GM23338 (cell line): ENCODE measurements at regions not wholly inside any gene's neighbourhood (a gene's known extent, or its start where the extent isn't known, plus 50 kb on each side); places are given as distances from the start of the nearest gene placed in this dataset.

Experiments
- ATAC-seq: fragments of 200-7000 bp; cut with Tn5 transposase; 3 replicates; pipeline ENCODE4 v1.9.1; 2020
- DNase-seq: peaks from one replicate; pipeline ENCODE4 v3.0.0-alpha.2; 2015; ENCODE audit warnings: low spot score
- H2AFZ ChIP-seq: fragments of 200-600 bp; sonication (generic); 2 replicates; pipeline ENCODE4 v1.8.0; 2016; ENCODE audit warnings: antibody characterized with exemption, mild to moderate bottlenecking, moderate library complexity
- H3F3A ChIP-seq: fragments of 200-600 bp; sonication (generic); replicated peaks from 2 replicates; pipeline ENCODE4 v1.8.0; 2017; ENCODE audit warnings: antibody characterized with exemption, mixed run types, low read depth
- H3K27ac ChIP-seq: fragments of 200-600 bp; sonication (generic); 2 replicates; pipeline ENCODE4 v1.6.1; 2016; ENCODE audit warnings: low read depth
- H3K27me3 ChIP-seq: fragments of 200-600 bp; sonication (generic); 2 replicates; pipeline ENCODE4 v1.8.0; 2016; ENCODE audit warnings: mild to moderate bottlenecking, mixed run types, moderate library complexity; ENCODE audit not compliant: insufficient read depth
- H3K36me3 ChIP-seq: fragments of 200-600 bp; sonication (generic); 2 replicates; pipeline ENCODE4 v1.8.0; 2016; ENCODE audit warnings: mild to moderate bottlenecking; ENCODE audit not compliant: insufficient read depth
- H3K4me1 ChIP-seq: fragments of 200-600 bp; sonication (generic); 2 replicates; pipeline ENCODE4 v1.8.0; 2016; ENCODE audit warnings: mild to moderate bottlenecking, moderate library complexity; ENCODE audit not compliant: insufficient read depth
- H3K4me2 ChIP-seq: fragments of 200-600 bp; sonication (generic); 2 replicates; pipeline ENCODE4 v1.7.1; 2017; ENCODE audit warnings: mixed run types
- H3K4me3 ChIP-seq: fragments of 200-600 bp; sonication (generic); 2 replicates; pipeline ENCODE4 v1.6.1; 2016; ENCODE audit warnings: mixed run types
- H3K79me2 ChIP-seq: fragments of 200-600 bp; sonication (generic); replicated peaks from 2 replicates; pipeline ENCODE4 v1.8.0; 2017; ENCODE audit warnings: mild to moderate bottlenecking; ENCODE audit not compliant: insufficient read depth
- H3K9me2 ChIP-seq: fragments of 200-600 bp; sonication (generic); 2 replicates; pipeline ENCODE4 v1.8.0; 2017; ENCODE audit not compliant: insufficient read depth
- H4K20me1 ChIP-seq: fragments of 200-600 bp; sonication (generic); replicated peaks from 2 replicates; pipeline ENCODE4 v1.8.0; 2017; ENCODE audit warnings: mild to moderate bottlenecking; ENCODE audit not compliant: insufficient read depth
- H3K27ac Mint-ChIP-seq: 2 replicates; pipeline ENCODE4 v1.8.0; 2020; ENCODE audit warnings: inconsistent platforms, mild to moderate bottlenecking, moderate library complexity, mixed read lengths
- H3K27me3 Mint-ChIP-seq: 3 replicates; pipeline ENCODE4 v1.8.0; 2022; ENCODE audit warnings: low read depth, mild to moderate bottlenecking, moderate library complexity, mixed read lengths, inconsistent platforms; ENCODE audit not compliant: insufficient read depth, poor library complexity
- H3K36me3 Mint-ChIP-seq: 3 replicates; pipeline ENCODE4 v1.8.0; 2021; ENCODE audit warnings: low read depth, mild to moderate bottlenecking, inconsistent platforms, moderate library complexity, mixed read lengths
- H3K4me1 Mint-ChIP-seq: 3 replicates; pipeline ENCODE4 v1.8.0; 2020; ENCODE audit warnings: mild to moderate bottlenecking, inconsistent platforms, mixed read lengths
- H3K4me3 Mint-ChIP-seq: 3 replicates; pipeline ENCODE4 v1.8.0; 2021; ENCODE audit warnings: moderate library complexity, mild to moderate bottlenecking, inconsistent platforms, mixed read lengths
- H3K9me3 Mint-ChIP-seq: 3 replicates; pipeline ENCODE4 v1.8.0; 2020; ENCODE audit warnings: moderate library complexity, mild to moderate bottlenecking, inconsistent platforms, mixed read lengths
- CREB1 ChIP-seq: fragments of 250-450 bp; sonication (Bioruptor Pico); IDR thresholded peaks from 2 replicates; pipeline ENCODE4 v1.5.0; 2020; ENCODE audit warnings: low read depth, mild to moderate bottlenecking, moderate library complexity
- CTCF ChIP-seq, 2 experiments: fragments of 200-600 bp in 1 of 2; sonication (generic) in 1 of 2; conservative IDR thresholded peaks; 2 replicates each; pipeline versions ENCODE4 v1.5.1 to v1.6.1; 2016 to 2017; ENCODE audit warnings: antibody characterized with exemption in 2 of 2, low read depth in 2 of 2, mild to moderate bottlenecking in 2 of 2, moderate library complexity in 1 of 2
- ETS1 ChIP-seq: IDR thresholded peaks from 2 replicates; pipeline ENCODE4 v1.6.1; 2016; ENCODE audit warnings: antibody characterized with exemption
- EZH2 ChIP-seq: fragments of 200-600 bp; sonication (generic); IDR thresholded peaks from one replicate; pipeline ENCODE4 v1.8.0; 2017; ENCODE audit warnings: antibody characterized with exemption, mild to moderate bottlenecking, low read depth; ENCODE audit not compliant: unreplicated experiment
- EZH2phosphoT487 ChIP-seq: fragments of 200-600 bp; sonication (generic); IDR thresholded peaks from one replicate; pipeline ENCODE4 v1.8.1; 2018; ENCODE audit warnings: antibody characterized with exemption; ENCODE audit not compliant: unreplicated experiment
- JUNB ChIP-seq: IDR thresholded peaks from one replicate; pipeline ENCODE4 v1.6.1; 2016; ENCODE audit warnings: antibody characterized with exemption; ENCODE audit not compliant: unreplicated experiment
- NANOG ChIP-seq: IDR thresholded peaks from 2 replicates; pipeline ENCODE4 v1.6.1; 2016; ENCODE audit warnings: antibody characterized with exemption, borderline replicate concordance
- POLR2AphosphoS5 ChIP-seq: IDR thresholded peaks from 2 replicates; pipeline ENCODE4 v1.6.1; 2016; ENCODE audit warnings: antibody characterized with exemption, low read depth
- REST ChIP-seq: IDR thresholded peaks from one replicate; pipeline ENCODE4 v1.6.1; 2018; ENCODE audit warnings: antibody characterized with exemption; ENCODE audit not compliant: unreplicated experiment
- STAT1 ChIP-seq: IDR thresholded peaks from one replicate; pipeline ENCODE4 v1.6.1; 2016; ENCODE audit warnings: antibody characterized with exemption; ENCODE audit not compliant: unreplicated experiment
- ZNF114 ChIP-seq: fragments of 250-450 bp; sonication (Bioruptor Pico); IDR thresholded peaks from 2 replicates; pipeline ENCODE4 v1.5.0; 2020; ENCODE audit warnings: mild to moderate bottlenecking, moderate library complexity
- ZNF331 ChIP-seq: fragments of 250-450 bp; sonication (Bioruptor Pico); IDR thresholded peaks from 2 replicates; pipeline ENCODE4 v1.5.0; 2020; ENCODE audit warnings: low read depth, mild to moderate bottlenecking, moderate library complexity
- TF ChIP-seq, protein P1 (sequence below): fragments of 250-450 bp; sonication (Bioruptor Pico); IDR thresholded peaks from 2 replicates; pipeline ENCODE4 v1.5.0; 2020; ENCODE audit warnings: mild to moderate bottlenecking, moderate library complexity

DNA sequence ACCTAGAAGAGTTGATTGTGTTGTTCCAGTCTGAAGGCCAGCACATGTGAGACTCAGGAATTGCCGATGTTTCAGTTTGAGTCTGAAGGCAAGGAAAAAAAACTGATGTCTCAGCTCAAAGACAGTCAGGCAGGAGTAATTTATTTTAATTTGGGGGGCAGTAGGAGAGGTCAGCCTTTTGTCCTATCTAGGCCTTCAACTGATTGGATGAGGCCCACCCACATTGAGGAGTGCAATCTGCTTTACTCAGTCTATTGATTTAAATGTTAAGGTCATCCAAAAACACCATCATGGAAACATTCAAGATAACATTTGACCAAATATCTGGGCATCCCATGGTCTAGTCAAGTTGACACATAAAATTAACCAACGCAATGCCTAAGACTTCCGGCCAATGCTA lies 288.9 kb downstream of the CDK5RAP2 start:
- DNase-seq = no peak
- H4K20me1 ChIP-seq = no peaks in the 10 kb centered on the region
- H3K27ac Mint-ChIP-seq = no peak overlapping the region
- H3K36me3 ChIP-seq = no peaks in the 10 kb centered on the region
- no peaks in the 10 kb centered on the region for H3F3A ChIP-seq
- H3K4me3 ChIP-seq = no peak overlapping the region
- no peak for TF ChIP-seq ETS1
- no peak for TF ChIP-seq CREB1
- no peak for TF ChIP-seq CTCF (conservative IDR thresholded peaks at IDR 0.05; ENCODE audit: low read depth in 2 of 2)
- TF ChIP-seq ZNF331 (CRISPR knock-in tag) = no peak
- no peak for TF ChIP-seq EZH2
- TF ChIP-seq REST = no peak
- TF ChIP-seq, protein P1, sequence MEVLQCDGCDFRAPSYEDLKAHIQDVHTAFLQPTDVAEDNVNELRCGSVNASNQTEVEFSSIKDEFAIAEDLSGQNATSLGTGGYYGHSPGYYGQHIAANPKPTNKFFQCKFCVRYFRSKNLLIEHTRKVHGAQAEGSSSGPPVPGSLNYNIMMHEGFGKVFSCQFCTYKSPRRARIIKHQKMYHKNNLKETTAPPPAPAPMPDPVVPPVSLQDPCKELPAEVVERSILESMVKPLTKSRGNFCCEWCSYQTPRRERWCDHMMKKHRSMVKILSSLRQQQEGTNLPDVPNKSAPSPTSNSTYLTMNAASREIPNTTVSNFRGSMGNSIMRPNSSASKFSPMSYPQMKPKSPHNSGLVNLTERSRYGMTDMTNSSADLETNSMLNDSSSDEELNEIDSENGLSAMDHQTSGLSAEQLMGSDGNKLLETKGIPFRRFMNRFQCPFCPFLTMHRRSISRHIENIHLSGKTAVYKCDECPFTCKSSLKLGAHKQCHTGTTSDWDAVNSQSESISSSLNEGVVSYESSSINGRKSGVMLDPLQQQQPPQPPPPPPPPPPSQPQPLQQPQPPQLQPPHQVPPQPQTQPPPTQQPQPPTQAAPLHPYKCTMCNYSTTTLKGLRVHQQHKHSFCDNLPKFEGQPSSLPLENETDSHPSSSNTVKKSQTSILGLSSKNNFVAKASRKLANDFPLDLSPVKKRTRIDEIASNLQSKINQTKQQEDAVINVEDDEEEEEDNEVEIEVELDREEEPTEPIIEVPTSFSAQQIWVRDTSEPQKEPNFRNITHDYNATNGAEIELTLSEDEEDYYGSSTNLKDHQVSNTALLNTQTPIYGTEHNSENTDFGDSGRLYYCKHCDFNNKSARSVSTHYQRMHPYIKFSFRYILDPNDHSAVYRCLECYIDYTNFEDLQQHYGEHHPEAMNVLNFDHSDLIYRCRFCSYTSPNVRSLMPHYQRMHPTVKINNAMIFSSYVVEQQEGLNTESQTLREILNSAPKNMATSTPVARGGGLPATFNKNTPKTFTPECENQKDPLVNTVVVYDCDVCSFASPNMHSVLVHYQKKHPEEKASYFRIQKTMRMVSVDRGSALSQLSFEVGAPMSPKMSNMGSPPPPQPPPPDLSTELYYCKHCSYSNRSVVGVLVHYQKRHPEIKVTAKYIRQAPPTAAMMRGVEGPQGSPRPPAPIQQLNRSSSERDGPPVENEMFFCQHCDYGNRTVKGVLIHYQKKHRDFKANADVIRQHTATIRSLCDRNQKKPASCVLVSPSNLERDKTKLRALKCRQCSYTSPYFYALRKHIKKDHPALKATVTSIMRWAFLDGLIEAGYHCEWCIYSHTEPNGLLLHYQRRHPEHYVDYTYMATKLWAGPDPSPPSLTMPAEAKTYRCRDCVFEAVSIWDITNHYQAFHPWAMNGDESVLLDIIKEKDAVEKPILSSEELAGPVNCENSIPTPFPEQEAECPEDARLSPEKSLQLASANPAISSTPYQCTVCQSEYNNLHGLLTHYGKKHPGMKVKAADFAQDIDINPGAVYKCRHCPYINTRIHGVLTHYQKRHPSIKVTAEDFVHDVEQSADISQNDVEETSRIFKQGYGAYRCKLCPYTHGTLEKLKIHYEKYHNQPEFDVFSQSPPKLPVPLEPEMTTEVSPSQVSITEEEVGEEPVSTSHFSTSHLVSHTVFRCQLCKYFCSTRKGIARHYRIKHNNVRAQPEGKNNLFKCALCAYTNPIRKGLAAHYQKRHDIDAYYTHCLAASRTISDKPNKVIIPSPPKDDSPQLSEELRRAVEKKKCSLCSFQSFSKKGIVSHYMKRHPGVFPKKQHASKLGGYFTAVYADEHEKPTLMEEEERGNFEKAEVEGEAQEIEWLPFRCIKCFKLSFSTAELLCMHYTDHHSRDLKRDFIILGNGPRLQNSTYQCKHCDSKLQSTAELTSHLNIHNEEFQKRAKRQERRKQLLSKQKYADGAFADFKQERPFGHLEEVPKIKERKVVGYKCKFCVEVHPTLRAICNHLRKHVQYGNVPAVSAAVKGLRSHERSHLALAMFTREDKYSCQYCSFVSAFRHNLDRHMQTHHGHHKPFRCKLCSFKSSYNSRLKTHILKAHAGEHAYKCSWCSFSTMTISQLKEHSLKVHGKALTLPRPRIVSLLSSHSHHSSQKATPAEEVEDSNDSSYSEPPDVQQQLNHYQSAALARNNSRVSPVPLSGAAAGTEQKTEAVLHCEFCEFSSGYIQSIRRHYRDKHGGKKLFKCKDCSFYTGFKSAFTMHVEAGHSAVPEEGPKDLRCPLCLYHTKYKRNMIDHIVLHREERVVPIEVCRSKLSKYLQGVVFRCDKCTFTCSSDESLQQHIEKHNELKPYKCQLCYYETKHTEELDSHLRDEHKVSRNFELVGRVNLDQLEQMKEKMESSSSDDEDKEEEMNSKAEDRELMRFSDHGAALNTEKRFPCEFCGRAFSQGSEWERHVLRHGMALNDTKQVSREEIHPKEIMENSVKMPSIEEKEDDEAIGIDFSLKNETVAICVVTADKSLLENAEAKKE (CRISPR knock-in tag) = no peak
- TF ChIP-seq STAT1 = no peak
- no peak for TF ChIP-seq JUNB
- no peak for TF ChIP-seq NANOG
- no peak for TF ChIP-seq EZH2phosphoT487
- TF ChIP-seq POLR2AphosphoS5 = no peak
- TF ChIP-seq ZNF114 (CRISPR knock-in tag) = no peak
- H3K4me1 ChIP-seq = no peaks in the 10 kb centered on the region
- ATAC-seq = no peak
- H3K4me3 Mint-ChIP-seq = no peak overlapping the region
- H3K79me2 ChIP-seq = no peaks in the 10 kb centered on the region
- no peaks in the 10 kb centered on the region for H3K27me3 Mint-ChIP-seq
- H3K9me3 Mint-ChIP-seq = peaks cover 5% of the 10 kb centered on the region; the same call in 1 of the 3 replicates
- H3K9me2 ChIP-seq = peaks cover 5% of the 10 kb centered on the region; the same call in 1 of the 2 replicates
- H2AFZ ChIP-seq = no peak overlapping the region
- H3K4me1 Mint-ChIP-seq = peaks cover 3% of the 10 kb centered on the region; the same call in 2 of the 3 replicates
- no peak overlapping the region for H3K27ac ChIP-seq
- H3K27me3 ChIP-seq = no peaks in the 10 kb centered on the region
- H3K36me3 Mint-ChIP-seq = peaks cover 6% of the 10 kb centered on the region; the same call in 1 of the 3 replicates
- no peak overlapping the region for H3K4me2 ChIP-seq
